Activated CD4-positive, CD25-positive, alpha-beta regulatory T cell treated with anti-CD3 and anti-CD28 coated beads, Interleukin-2, amount 50 U/mL, for 72 hours (primary cell): ENCODE measurements at regions not wholly inside any gene's neighbourhood (a gene's known extent, or its start where the extent isn't known, plus 50 kb on each side); places are given as distances from the start of the nearest gene placed in this dataset.
"Not testable (repeated sequence)": the region's sequence is repeated elsewhere in the genome, so short reads cannot be mapped to it uniquely, and the experiment has no call there.

ENCODE experiments used
- DNase-seq: peaks from one replicate; pipeline ENCODE4 v3.0.0; 2021

DNA sequence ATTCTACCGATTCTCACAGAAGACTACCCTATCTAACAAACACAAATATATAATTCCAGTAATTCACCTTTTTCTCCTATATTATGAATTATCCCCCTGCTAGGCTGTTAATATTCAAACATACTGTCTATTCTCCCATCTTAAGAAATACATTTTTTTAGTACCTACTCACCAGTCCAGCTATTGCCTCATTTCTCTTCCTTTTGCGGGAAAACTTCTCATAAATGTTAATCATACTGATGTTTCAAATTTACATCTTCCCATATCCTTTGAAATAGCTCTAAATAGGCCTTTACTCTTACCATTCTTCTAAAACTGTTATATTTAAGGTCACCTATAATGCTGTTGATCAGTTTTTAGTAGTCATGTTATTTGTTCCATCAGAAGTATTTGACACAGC is 759.1 kb upstream of the SLIT2 start:
- no peak for DNase-seq

DNA sequence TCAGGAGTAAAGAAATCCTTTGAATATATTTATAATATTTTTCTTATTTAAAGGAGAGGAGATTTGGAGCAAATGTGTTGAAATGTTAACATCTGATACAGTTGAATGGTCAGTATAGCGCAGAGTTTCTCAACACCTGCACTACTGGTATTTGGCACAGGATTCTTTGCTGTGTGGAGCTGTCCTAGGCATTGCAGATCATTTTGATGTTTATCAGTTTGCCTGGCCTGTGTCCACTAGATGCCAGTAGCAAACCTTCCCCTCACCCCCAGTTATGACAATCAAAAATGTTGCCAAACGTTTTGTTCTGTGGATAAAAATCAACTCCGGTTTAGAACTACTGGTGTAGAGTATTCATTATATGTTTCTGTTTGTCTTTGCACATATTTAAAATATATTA is 765.3 kb upstream of the SLIT2 start:
- DNase-seq: no peak

DNA sequence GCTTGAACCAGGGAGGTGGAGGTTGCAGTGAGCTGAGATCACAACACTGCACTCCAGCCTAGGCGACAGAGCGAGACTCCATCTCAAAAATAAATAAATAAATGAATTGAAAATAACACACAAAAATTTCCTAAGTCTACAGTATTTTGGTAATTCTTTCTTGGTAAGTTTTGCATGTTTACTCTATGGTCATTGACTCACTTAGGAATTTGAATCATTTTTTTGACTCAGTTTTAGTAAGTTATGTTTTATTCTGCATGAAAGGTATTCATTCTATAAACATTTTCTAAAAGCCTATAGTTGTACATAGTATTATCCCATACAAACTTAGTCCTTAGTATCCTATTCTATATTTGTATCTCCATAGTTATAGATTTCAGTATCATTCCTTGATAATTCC is 772.9 kb upstream of the SLIT2 start:
- DNase-seq: no peak

DNA sequence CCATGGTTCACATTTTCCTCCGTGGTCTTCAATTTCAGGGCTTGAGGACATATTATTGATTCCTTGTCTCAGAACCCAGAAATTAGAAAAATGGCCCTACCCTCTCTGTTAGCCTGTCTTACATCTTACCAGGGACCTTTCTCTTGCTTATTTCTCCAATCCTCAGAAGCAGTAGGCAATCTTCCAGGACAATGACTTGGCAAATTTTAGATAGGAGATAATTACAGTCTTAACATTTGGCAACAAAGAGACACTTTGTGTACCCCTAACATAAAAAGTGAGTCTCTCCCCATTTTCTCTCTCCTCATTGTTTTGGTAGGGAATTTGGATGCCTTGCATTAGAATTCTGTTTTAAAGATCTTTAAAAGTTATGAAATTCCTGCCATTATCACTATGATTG is 778.1 kb upstream of the SLIT2 start:
- DNase-seq: no peak

DNA sequence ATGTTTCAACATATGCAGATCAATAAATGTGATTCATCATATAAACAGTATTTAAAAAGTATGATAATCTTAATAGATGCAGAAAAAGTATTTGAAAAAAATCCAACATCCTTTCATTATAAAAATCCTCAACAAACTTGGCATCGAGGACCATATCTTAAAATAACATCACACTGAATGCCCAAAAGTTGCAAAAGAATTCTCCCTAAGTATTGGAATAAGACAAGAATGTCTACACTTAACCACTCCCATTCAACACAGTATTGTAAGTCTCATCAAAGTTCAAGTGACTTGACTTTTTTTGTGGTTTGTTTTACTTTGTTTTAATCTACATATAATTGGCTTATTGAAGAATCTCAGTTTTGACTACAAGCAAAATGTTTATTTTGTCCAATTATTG is 779.0 kb upstream of the SLIT2 start:
- DNase-seq: no peak

DNA sequence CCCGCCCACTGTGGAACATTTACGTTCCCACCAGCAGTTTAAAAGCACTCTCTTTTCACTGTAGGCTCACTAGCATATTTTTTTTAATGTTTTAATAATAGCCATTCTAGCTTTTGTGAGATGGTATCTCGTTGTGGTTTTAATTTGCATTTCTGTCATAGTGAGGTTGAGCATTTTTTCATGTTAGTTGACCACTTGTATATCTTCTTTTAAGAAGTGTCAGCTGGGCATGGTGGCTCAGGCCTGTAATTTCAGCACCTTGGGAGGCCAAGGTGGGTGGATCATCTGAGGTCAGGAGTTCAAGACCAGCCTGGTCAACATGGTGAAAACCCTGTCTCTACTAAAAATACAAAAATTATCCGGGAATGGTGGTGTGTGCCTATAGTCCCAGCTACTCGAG is 781.7 kb upstream of the SLIT2 start:
- not testable (repeated sequence) for DNase-seq

DNA sequence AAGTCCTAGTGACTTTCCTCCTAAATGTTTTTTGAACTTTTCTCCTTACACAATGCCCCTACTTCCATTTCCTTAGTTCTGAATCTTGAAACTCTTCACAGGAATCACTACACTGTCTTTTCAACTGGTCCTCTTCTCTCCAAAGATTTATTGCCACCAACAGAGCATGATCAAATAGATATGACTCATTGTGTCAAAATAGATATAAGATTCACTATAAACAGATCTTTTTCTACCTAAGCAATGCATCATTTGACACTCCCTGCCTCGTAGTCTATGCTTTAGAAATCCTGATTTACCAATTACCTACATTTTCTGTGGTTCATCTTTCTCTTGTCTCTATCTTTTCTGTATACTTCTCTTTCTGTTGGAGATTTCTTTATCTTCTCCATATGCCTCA is 789.6 kb upstream of the SLIT2 start:
- no peak for DNase-seq

DNA sequence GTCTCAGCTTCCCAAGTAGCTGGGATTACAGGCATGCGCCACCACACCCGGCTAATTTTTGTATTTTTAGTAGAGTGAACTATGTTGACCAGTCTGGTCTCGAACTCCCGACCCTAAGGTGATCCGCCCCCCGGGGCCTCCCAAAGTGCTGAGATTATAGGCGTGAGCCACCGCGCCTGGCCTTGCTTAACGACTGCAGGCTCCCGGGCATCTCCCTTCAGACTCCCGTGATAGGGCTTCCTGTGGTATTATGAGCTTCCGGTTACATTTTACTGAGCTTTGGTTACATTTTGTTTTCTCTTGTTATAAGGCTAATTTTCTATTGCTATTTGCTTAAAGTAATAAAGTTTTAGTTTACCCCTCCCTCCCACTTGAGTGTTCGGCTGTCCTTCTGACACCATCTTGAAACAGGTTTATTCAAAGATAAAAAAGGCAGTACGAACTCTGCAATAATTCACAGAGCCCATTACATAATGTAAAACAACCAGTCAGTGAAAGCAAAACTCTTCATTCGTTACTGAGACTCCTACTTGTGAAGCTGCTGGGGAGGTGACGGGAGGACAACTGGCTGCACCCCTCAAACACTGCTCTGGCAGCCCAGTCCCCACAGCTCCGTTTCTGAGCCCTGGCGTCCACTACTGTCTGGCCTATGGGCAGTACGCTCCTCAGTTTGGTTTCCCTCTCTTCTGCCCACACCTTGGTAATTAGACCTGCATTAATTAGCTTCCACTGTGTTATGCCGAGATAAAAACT is 795.7 kb upstream of the SLIT2 start:
- DNase-seq: no peak

DNA sequence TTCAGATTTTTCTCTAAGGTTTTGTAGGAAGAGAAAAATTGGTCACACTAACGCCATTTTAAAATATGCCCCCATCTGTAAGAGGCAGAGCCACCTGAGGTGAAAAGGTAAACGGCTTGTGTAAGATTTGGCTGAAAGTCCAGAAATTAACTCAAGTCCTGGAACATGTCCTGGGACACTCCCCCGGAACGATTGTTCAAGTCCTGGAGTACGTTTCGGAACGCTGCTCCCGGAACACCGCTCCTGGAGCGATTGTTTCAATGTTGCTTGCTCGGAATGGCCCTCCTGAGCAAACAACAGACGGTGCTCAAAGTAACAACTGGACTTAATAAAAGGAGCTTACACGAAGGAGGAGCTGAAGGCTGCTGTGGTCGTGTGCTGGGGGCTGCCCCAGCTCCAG is 796.5 kb upstream of the SLIT2 start:
- no peak for DNase-seq

DNA sequence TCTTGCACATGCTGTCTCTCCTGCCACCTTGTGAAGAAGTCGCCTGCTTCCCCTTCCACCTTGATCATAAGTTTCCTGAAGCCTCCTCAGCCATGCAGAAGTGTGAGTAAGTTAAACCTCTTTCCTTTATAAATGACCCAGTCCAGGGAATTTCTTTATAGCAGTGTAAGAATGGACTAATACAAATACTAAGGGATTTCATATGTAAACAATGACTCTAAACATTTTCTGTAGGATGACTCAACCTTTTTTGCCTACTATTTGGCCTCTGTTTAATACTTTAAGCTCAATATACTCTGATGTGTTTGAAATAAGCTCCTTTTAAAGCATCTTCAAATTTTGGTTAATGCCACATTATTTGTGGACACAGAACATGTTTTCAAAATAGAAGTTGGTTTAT is 813.5 kb upstream of the SLIT2 start:
- no peak for DNase-seq

DNA sequence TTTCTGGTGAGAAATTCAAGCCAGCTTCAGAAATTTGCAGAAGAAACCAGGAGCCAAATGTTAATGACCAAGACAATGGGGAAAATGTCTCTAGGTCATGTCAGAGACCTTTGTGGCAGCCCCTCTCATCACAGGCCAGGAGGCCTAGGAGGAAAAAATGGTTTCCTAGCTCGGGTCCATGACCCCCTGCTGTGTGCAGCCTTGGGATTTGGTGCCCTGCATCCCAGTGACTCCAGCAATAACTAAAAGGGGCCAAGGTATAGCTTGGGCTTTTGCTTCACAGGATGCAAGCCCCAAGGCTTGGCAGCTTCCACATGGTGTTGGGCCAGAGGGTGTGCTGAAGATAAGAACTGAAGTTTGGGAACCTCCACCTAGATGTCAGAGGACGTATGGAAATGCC is 814.7 kb upstream of the SLIT2 start:
- no peak for DNase-seq

DNA sequence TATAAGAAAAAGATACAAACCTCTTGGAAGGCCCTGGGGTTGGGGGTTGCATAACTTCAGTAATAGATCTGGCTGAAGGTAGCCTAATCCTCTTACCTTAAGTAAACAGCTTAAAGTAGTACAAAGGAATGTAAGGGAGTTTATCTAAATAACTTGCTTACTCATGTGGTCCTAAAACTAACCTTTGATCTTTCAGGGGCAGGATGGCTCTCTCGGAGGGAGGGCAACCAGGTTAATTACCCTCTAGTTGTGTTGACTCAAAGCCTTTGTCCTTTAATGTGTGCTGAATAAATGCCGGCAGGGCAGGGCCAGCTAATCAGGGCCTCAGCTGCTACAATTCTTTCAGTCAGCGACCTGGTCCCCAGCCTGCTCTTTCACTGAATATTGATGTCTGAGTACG is 822.0 kb upstream of the SLIT2 start:
- DNase-seq: no peak

DNA sequence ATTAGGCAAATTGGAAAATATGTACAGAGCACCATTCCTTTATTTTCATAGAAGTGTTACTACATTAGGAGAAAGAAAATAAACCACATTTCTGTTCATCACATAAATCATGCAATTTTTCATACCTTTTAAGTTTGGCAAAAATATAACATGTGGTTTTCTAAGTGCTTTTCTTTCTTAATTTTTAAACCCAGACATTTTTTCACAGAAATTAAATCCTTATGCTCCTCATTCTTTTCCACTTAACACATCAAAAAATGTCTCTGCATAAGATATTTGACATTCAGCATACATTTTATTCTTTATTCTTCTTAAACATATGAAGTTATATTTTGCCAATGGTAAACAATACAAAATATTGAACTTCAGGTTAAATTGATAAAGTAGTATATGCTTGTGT is 826.6 kb upstream of the SLIT2 start:
- no peak for DNase-seq

DNA sequence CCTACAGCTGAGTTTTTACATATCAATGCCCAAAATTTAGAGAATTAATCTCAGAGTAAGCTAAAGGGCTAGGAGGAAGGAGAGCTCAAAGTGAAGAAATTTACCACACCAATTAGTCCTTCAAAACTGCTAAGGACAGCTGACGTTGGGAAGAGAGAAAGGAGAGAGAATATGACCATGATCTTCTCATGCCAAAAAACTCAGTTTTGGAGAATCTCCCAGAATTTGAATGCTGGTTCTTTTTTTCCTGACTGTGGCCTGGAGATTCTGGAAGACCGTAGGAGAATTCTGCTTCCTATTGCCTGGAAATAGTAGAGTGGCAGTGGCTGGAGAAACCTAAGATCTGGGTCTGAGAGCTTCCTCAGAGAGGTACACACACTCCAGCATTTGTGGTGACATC is 834.4 kb upstream of the SLIT2 start:
- no peak for DNase-seq

DNA sequence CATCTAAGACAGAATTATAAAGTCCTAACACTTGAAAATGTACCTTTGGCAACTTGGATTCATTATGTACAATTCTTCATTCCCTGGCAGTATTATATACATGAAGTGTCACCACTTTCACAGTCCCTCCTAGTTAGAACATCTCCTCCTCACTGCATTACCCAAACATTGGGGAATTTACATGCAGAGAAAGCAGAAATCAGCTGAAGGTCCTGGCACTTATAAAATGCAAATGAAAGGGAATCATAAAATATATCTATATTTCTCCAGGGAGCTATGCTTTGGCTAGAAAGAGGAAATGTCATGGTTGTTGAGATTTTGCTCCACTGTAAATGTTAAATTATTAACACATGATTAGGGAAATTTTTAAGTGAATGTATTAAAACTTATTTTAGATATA is 835.6 kb upstream of the SLIT2 start:
- no peak for DNase-seq

DNA sequence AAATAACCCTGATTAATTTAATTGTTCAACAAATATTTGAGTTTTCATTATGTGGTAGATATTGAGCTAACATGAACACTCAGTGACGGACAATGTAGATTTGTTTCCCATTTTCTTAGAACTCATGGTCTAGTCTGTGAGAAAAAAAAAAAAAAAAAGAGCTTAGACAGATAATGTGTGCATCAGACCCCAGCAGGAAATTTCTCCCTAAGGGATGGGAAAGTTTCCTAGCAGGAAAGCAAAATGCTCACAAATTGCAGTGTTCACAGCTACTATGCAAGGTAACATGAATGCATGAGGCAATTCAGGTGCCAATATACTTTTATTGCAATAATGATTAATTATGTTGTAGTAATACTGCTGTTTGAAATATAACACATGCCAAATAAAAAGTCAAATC is 843.2 kb upstream of the SLIT2 start:
- no peak for DNase-seq

DNA sequence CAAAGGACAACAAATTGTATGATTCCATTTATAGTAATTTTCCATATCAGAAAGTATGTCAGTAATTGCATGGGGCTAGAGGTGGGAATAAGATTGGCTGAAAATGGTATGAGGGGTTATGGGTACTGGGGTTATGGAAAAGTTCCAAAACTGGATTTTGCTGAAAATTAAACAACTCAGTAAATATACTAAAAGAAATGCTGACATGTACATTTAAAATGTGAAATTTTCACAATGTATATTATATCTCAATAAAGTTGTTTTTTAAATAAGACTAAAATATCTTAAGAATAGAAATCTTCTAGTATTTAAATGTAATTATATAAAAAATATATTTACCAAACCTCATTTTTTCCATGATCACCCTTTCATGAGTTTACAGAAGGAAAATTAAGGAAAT is 844.9 kb upstream of the SLIT2 start:
- no peak for DNase-seq

DNA sequence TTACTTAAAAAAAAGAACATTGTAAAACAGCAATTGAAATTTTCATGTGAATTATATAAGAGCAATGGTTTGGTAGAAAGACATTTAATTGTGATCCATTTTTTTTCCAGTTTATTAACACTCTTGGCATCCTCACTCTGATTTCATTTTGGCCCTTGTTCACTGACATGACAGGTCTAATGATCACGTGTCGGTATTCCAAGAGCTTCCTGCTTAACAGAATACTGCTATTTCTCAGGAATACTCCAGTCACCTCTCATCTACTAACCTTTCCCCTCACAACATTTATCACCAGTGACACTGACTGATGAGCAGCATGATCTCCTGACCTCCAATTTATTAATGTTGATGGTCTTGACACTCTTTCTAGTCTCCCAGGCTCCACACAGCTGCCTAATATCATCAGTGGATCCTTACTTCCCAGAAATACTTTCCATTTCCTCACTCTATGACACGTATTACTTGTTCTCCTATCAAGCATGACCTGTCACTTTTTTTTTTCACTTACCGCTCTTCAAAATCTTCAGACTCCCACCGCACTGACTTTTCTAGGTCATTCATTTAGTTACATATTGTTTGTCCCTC is 847.8 kb upstream of the SLIT2 start:
- no peak for DNase-seq

DNA sequence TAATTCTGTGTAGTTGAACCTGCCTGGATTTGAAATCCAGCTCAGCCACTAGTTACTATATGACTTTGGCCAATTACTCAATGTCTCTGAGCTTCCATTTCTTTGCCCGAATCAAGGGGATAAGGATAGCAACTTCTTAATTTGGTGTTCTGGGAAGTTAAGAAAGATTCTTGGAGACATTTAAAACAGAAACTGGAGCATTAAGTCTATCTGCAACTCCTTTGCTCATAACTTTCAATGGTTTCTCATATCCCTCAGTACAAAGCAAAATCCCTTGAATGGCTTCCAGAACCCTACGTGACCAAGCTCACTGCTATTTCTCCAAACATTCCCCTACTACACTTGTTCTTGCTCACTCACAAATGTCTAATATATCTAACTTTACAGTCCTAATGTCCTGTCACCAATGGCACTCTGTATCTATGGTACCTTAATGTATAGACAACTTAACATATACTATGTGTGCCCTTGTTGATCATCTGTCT is 849.1 kb upstream of the SLIT2 start:
- no peak for DNase-seq

DNA sequence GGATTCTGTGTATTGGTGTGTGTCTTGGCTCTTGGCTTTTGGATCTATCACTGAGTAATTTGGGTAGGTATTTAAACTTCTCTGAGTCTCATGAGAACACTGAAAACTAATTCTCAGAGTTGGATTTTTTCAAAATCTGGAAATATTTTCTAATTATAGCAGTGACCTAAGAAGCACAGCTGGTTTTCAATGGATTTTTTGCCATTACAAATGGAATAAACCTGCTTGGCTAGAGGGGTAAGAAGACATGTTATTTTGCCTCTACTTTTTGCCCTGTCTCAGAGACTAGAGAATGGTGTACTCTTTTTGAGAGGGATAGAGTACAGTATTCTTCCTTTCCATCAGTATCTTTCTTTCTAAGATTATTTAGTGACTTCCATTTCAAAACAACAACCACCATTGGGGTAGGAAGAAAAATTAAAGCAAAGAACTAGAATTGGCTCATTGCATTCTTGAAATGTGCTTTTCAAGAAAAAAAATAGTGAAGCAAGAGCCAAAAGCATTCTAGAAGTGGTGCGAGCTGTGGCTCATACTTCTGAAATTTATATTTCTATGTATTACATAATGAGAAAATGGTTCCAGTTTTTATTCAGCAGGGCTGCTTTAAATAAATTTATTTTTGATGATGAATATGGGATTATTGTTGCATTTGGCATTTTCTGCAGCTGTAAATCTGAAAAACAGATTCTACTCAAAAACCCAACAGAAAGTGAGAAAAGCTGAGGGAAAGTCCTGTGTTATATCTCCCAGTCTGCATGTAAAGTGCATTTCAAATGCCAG is 850.2 kb upstream of the SLIT2 start:
- DNase-seq: no peak

DNA sequence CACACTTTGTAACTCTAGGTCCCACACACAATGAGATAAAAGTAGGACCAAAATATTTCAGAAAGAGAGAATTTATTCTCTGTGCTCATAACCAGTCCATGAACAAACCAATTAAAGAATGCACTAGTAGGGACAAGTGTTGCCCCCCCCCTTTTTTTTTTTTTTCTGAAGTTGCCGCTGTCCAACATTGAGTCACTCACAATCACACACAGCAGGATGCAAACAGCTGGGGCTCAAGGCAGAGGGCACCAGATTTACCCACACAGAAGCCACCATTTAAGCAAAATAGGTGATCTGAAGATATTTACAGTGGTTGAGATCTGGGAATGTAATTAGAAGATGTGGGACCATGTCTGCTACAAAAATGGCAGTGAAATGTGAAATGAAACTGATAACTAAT is 850.9 kb upstream of the SLIT2 start:
- no peak for DNase-seq

DNA sequence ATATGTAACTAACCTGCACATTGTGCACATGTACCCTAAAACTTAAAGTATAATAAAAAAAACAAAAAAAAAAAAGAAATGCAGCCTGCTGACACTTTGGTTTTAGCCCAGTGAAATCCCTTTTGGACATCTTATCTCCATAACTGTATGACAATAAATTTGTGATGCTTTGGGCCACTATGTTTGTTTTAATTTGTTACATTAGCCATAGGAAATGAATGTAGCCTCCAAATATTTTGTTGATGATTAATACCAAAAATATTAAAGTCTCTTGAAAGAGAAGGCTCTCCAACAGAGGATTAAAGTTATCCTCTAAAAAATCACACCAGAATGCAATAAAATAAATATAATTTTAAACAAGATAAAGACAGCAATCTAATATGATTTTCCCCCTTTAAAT is 852.7 kb upstream of the SLIT2 start:
- DNase-seq: no peak

DNA sequence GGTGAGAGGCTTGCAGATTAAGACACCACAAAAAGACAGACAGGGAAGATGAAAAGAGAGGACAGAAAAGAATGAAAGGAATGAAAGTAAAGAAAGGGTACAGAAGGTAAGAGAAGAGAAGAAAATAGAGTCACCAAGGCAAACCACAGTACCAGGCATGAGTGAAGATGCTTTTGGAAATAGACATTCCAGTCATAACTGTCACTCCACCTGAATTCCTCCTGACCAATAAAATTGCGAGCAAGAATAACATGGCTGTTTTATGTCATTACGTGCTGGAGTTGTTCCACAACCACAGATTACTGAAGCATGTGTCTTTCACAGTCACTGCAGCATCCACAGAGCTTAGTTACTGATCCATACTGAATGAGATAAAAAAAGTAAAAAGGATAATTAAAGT is 864.9 kb upstream of the SLIT2 start:
- DNase-seq: no peak
